Motor neuron (in vitro differentiated cells): ENCODE measurements at regions not wholly inside any gene's neighbourhood (a gene's known extent, or its start where the extent isn't known, plus 50 kb on each side); places are given as distances from the start of the nearest gene placed in this dataset.

Experiments used
- ATAC-seq, 8 experiments: fragments of 200-7000 bp; cut with Tn5 transposase; replicated peaks in 6 of 8; 2 replicates each; pipeline ENCODE4 v1.8.0; 2021; ENCODE audit warnings: mild to moderate bottlenecking in 8 of 8, moderate library complexity in 8 of 8
- H3K27ac ChIP-seq, 2 donors: fragments of 250-450 bp; sonication (Bioruptor Pico); 2 replicates each; pipeline ENCODE4 v1.9.0; 2021; ENCODE audit warnings: antibody characterized with exemption in 2 of 2, mild to moderate bottlenecking in 2 of 2, moderate library complexity in 1 of 2
- H3K4me1 ChIP-seq, 2 donors: fragments of 250-450 bp; sonication (Bioruptor Pico); replicated peaks in 1 of 2; 2 replicates each; pipeline ENCODE4 v1.6.1; 2021; ENCODE audit warnings: antibody characterized with exemption in 2 of 2, mild to moderate bottlenecking in 2 of 2, moderate library complexity in 1 of 2
- H3K4me3 ChIP-seq, 5 donors: fragments of 250-450 bp; sonication (Bioruptor Pico); 2 replicates each; pipeline ENCODE4 v1.9.0; 2021; ENCODE audit warnings: antibody characterized with exemption in 5 of 5, mild to moderate bottlenecking in 5 of 5, moderate library complexity in 4 of 5
- WGBS, 10 experiments: fragments of 450-650 bp; shearing (Covaris generic); methylation state at CpG; one replicate each; pipeline ENCODE4 v1.0.0; 2022; 5-methylcytosine and 5-hydroxymethylcytosine counted together
- in situ Hi-C, 9 experiments: fragments of 400-800 bp; cut with MboI; loops; one replicate each; pipeline ENCODE4 v1.15.0; 2021; ENCODE audit warnings: low sequenced_read_pairs in 9 of 9, low pct_unique_long_range_greater_than_20kb in 2 of 9; ENCODE audit not compliant: unreplicated experiment in 9 of 9

DNA sequence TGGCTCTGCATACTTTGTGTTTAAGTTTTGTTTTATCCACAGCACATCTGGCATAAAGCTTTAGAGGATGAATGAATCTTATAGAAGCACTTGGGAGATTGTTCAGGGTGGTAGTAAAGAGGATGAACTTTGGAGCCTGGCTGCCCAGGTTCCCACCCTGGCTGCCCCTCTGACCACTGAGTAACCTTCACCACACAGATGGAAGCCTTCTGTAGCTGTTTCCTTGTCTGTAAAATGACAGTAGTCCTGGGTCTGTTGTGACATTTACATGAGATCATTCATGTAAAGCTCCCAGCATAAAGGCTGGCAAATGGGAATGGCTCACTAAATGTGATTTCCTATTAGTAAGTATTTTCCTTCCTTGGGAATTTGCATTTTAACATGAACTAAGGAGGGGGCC lies 85.7 kb upstream of the FAM169A start:
- peaks cover 3 to 7% of the 10 kb centered on the region in 2 donors for H3K4me1 ChIP-seq
- H3K27ac ChIP-seq = no peak overlapping the region
- in situ Hi-C loops = no loop called here
- peak in 2 of 8 experiments; percentile 11 to 20 for ATAC-seq
- H3K4me3 ChIP-seq = no peak overlapping the region

DNA sequence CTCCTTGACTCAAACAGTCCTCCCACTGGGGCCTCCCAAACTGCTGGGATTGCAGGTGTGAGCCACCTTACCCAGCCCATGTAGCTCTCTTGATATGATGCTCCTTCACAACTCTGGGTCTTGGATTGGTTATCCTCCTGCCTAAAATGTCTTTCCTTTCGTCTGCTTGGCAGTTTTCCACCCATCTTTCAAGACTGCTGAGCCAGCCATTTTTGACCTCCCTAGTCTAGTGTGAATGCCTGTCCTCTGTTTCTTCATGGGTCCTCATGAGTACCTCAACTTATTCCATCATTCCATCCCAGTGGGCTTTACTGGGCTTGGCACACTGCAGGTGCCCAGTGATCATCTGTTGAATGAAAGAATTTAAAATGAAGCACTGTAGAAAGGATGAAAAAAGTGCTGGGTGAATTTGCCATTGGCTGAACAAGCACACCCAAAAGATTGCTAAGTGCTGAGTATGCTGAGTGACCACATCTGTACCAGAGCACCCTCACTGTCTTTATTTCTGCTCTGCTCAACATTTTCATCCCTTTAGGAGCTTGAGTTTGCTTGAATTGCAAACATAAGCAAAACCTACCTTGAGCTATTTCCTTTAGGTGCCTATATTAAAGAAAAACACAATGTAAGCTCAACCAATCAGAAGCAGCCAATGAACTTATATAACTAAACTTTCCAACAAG lies 84.8 kb upstream of the FAM169A start:
- H3K4me3 ChIP-seq = no peak overlapping the region
- H3K27ac ChIP-seq = no peak overlapping the region
- peaks cover 12% of the 10 kb centered on the region in 2 donors for H3K4me1 ChIP-seq
- in situ Hi-C loops = no loop called here
- 17 to 88% (median 58%) methylated on average over 1 of the region's 1 CpG; no CpG with 5 or more reads in 4 of the 10 experiments for WGBS, 10 experiments
- ATAC-seq = no peak

DNA sequence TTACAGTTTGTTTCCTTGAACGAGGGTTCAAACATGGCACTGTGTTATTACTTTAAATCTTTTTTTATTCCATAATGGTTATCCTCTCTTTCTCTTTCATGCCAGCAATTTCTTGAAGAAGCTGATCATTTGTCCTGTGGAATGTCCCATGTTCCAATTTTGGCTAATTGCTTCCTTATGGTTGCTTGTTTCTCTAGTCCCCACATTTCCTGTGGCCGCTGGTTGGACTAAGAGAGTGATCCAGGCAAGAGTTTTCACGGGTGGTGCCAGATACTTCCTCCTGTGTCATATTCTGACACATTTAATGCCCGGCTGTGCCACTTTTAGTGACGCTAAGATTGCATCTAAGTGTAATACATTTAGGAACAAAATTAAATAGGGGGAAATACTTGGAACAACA lies 83.8 kb upstream of the FAM169A start:
- in situ Hi-C loops = loop anchor here in 1 of 9 experiments (25.0 kb wide), 1 partner anchor 287 kb away; the partner anchor contains the start of gene ANKRD31
- peaks cover 14 to 17% of the 10 kb centered on the region in 2 donors for H3K4me1 ChIP-seq
- no peak overlapping the region for H3K4me3 ChIP-seq
- ATAC-seq = no peak
- no peak overlapping the region for H3K27ac ChIP-seq
- WGBS, 10 experiments = 0 to 100% (median 86%) methylated on average over 2 to 5 of the region's 5 CpGs; no CpG with 5 or more reads in 1 of the 10 experiments

DNA sequence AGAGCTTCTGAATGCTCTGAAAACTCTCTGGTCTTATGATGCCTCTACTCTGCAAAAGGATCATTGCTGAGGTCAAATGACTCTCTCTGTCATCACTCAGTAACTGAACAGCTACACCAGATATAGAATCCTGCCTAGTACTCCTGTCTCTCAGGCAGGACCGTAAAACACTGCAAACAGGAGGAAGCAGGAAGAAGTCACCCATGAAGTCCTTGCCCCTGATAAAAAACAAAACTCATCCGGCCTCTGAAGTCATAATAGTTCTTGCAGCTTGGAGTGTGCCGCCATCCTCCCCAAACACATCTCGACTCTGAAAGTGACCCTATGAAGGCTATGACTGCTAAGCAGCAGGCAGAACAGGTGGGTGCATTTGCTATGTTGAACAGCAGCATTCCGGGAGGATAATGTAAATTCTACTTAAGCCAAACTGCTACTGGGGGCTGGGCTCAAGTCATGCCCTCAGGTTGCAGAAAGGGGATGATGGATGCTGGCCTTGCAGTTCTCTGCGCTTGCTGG lies 81.9 kb upstream of the FAM169A start:
- no peak overlapping the region for H3K27ac ChIP-seq
- H3K4me1 ChIP-seq = peaks cover 14 to 17% of the 10 kb centered on the region in 2 donors
- 56 to 85% (median 69%) methylated on average over 1 to 6 of the region's 6 CpGs; no CpG with 5 or more reads in 4 of the 10 experiments for WGBS, 10 experiments
- in situ Hi-C loops = loop anchor here in 1 of 9 experiments (25.0 kb wide), 1 partner anchor 289 kb away; the partner anchor contains the start of gene ANKRD31
- H3K4me3 ChIP-seq = no peak overlapping the region
- ATAC-seq = peak in 5 of 8 experiments; percentile 38 to 85 (median 76)

DNA sequence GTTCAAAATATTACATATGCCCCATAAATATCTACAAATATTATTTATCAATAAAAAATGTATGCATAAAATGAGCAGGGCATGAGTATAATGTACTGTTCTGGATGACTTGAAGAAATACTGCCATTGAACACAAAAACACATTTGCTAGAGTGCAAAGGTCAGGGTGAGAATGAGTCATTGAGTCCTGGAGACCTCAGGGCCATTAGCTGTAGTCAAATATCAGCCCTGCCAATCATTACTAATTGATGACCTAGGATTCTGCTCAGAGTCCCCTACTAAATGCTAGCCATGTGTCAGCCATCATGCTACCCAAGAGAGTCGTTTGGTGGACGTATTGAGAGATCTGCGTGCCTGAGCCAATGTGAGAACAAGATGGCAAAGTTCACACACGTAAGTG lies 80.3 kb upstream of the FAM169A start:
- ATAC-seq = peak in 4 of 8 experiments; percentile 22 to 71 (median 30)
- Histone ChIP-seq H3K27ac (no peak overlapping the region), H3K4me1 (peaks cover 14 to 17% of the 10 kb centered on the region in 2 donors), H3K4me3 (no peak overlapping the region)
- in situ Hi-C loops = loop anchor here in 1 of 9 experiments (25.0 kb wide), 1 partner anchor 291 kb away; the partner anchor contains the start of gene ANKRD31
- WGBS, 10 experiments = 51 to 100% (median 73%) methylated on average over 1 to 4 of the region's 4 CpGs; no CpG with 5 or more reads in 1 of the 10 experiments

DNA sequence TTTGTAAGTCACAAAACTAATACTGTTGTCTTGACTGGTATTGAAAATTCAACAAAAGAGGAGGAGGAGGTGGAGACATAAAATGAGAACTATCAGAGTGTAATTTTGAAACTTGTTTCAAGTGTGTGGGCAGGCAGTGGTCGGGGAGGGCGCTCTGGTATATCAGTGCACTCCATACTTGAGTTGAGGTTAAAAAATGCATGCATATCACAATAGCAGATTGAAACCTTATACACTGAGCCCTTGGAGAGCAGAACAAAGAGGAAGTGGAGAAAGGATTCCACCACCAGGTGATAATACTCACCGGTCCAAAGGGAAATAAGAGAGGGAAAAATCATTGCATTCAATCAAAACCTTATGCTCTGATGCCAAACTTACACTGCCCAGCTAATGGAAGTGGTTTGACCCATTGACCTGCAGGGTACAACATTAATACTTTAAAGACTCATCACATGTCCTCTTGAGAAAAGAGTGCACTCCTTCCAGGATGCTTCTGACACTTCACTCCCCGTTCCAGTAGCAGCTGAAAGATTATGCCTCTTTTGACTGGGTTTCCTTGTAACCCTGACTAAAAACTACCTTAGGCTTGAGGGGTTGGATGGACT lies 79.5 kb upstream of the FAM169A start:
- H3K4me3 ChIP-seq = no peak overlapping the region
- in situ Hi-C loops = loop anchor here in 1 of 9 experiments (25.0 kb wide), 1 partner anchor 292 kb away; the partner anchor contains the start of gene ANKRD31
- peak overlapping the region; percentile 30 to 34 for H3K27ac ChIP-seq
- ATAC-seq = no peak
- peaks cover 14 to 17% of the 10 kb centered on the region in 2 donors for H3K4me1 ChIP-seq
- WGBS, 10 experiments = 60 to 93% (median 83%) methylated on average over 1 to 4 of the region's 4 CpGs; no CpG with 5 or more reads in 1 of the 10 experiments

DNA sequence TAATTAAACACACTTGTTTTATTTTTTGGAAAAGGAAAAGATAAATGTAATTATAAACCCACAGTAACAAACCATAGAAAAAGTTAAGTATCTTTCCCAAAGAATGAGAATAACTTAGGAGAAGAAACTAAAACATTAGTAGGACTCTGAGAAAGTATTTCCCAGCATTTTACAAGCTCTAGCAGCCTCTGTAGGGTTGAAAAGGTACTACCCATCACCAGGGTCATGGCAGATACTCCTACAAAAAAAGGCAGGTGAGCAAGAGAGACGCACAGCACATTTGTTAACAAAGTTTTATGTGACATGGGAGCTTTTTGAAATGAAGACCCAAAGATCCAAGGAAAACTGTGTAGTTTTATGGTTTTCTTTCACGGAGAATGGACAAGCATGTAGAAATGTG lies 77.7 kb upstream of the FAM169A start:
- ATAC-seq = no peak
- Histone ChIP-seq H3K27ac (no peak overlapping the region), H3K4me3 (no peak overlapping the region), H3K4me1 (peaks cover 14 to 17% of the 10 kb centered on the region in 2 donors)
- in situ Hi-C loops = loop anchor here in 1 of 9 experiments (25.0 kb wide), 1 partner anchor 293 kb away; the partner anchor contains the start of gene ANKRD31
- WGBS, 10 experiments = 40 to 100% (median 80%) methylated on average over 1 to 2 of the region's 2 CpGs; no CpG with 5 or more reads in 3 of the 10 experiments

DNA sequence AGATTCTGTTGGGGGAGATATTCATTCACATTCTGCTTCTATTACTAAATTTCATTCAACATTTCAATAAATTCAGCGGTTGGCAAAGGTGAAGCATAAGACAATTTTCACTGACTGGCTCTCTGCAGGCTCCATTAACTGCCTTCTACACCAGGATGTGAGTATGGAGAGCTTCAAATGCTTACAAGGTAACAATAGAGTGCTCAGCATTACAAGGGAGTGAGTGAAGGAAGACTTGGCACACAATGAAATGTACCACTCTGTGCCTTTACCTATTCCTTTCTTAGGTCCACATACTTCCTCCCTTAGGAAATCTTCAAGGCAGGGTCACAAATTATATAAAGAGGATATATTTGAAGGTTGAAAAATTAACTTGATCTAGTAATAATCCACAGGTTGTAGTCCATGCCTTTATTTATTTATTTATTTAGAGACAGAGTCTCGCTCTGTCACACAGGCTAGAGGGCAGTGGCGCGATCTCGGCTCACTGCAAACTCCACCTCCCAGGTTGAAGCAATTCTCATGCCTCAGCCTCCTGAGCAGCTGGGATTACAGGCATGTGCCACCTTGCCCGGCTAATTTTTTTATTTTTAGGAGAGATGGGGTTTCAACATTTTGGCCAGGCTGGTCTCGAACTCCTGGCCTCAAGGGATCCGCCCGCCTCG lies 76.6 kb upstream of the FAM169A start:
- in situ Hi-C loops = loop anchor here in 1 of 9 experiments (25.0 kb wide), 1 partner anchor 295 kb away; the partner anchor contains the start of gene ANKRD31
- Histone ChIP-seq H3K4me3 (no peak overlapping the region), H3K4me1 (peaks cover 14 to 17% of the 10 kb centered on the region in 2 donors), H3K27ac (no peak overlapping the region)
- WGBS, 10 experiments = 79 to 100% (median 88%) methylated on average over 1 to 10 of the region's 10 CpGs
- no peak for ATAC-seq

DNA sequence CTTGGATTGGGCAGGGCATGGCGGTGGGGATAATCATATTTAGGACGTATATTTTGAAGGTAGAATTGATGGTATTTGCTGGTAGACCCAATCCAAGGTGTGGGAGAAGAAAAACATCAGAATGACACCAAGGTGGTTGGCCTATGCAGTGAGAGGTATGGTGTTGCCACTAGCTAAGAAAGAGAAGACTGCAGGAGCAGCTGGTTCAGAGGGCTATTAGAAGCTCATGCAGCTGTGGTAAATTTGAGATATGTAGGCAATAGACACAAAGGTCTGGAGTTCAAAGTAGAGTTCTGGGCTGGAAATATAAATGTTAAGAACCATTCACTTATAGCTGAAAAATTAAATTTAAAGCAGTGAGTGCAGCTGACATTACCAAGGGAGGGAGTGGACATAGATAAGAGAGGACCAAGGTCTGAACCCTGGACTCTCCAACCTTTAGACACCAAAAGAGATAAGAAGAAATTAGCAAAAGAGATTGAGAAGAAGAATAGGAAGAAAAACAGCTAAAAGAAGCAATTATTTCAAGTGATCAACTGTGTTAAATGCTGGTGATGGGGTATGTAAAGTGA lies 74.7 kb upstream of the FAM169A start:
- WGBS, 10 experiments = 21 to 94% (median 62%) methylated on average over 2 of the region's 2 CpGs; no CpG with 5 or more reads in 5 of the 10 experiments
- peaks cover 2 to 5% of the 10 kb centered on the region in 2 donors for H3K4me1 ChIP-seq
- H3K27ac ChIP-seq = no peak overlapping the region
- H3K4me3 ChIP-seq = no peak overlapping the region
- ATAC-seq = no peak
- in situ Hi-C loops = loop anchor here in 1 of 9 experiments (25.0 kb wide), 1 partner anchor 296 kb away; the partner anchor contains the start of gene ANKRD31

DNA sequence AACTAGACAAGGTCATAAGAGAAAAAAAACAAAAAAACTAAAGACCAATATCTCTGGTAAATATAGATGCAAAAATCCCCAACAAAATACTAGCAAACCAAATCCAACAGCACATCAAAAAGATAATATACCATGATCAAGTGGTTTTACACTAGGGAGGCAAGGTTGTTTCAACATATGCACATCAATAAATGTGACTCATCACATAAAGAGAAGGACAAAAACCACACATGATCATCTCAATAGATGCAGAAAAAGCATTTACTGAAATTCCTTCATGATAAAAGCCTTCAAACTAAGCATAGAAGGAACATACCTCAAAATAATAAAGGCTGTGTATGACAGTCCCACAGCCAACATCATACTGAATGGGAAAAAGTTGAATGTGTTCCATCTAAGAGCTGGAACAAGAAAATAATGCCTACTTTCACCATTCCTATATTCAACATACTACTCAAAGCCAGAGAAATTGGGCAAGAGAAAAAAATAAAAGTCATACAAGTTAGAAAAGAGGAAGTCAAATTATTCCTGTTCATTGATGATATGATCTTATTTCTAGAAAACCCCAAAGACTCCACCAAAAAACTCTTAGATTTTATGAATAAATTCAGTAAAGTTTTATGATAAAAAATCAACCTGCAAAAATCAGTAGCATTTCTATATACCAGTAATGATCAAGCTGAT lies 72.2 kb upstream of the FAM169A start:
- in situ Hi-C loops = loop anchor here in 1 of 9 experiments (25.0 kb wide), 1 partner anchor 299 kb away; the partner anchor contains the start of gene ANKRD31
- H3K4me1 ChIP-seq = no peaks in the 10 kb centered on the region
- ATAC-seq = peak in 3 of 8 experiments; percentile 26 to 52 (median 48)

DNA sequence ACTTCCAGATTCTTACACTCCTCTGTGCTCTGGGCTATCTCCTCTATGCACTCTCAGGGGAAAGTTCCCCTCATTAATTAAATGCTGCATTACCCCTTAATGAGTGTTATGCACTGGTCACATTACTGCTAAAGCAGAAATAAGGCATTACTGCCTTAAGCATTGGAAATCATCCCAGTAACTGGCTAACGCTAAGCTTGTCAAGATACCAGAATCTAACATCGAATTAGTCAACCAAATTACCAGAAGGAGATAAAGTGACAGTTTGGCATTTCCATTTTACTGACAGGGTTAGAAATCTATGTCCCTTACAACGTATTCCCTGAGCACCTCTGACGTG lies 69.5 kb upstream of the FAM169A start:
- Histone ChIP-seq H3K27ac (no peak overlapping the region), H3K4me1 (no peaks in the 10 kb centered on the region), H3K4me3 (no peak overlapping the region)
- in situ Hi-C loops = loop anchor here in 1 of 9 experiments (25.0 kb wide), 1 partner anchor 302 kb away; the partner anchor contains the start of gene ANKRD31
- ATAC-seq = no peak
- WGBS, 10 experiments = 5 to 100% (median 86%) methylated on average over 1 to 4 of the region's 4 CpGs; no CpG with 5 or more reads in 1 of the 10 experiments

More for the DNA sequence above, 72.2 kb upstream of the FAM169A start:
- no peak overlapping the region for H3K27ac ChIP-seq
- no peak overlapping the region for H3K4me3 ChIP-seq
